ENCODE measurements at regions not wholly inside any gene's neighbourhood (a gene's known extent, or its start where the extent isn't known, plus 50 kb on each side); places are given as distances from the start of the nearest gene placed in this dataset.

- TF ChIP-seq EZH2 (IDR thresholded peaks at IDR 0.05; ENCODE audit: low read length, unreplicated experiment) (no peak), CTCF (conservative IDR thresholded peaks at IDR 0.05; ENCODE audit: low read depth, low read length) (no peak), EZH2phosphoT487 (IDR thresholded peaks at IDR 0.05; ENCODE audit: borderline replicate concordance, low read length) (no peak)
These were observed 187.5 kb upstream of the CRIM1 start for GRCh38 chr2:36168115-36168514.
